Activated CD4-positive, alpha-beta T cell treated with anti-CD3 and anti-CD28 coated beads for 36 hours (primary cell): ENCODE measurements at regions not wholly inside any gene's neighbourhood (a gene's known extent, or its start where the extent isn't known, plus 50 kb on each side); places are given as distances from the start of the nearest gene placed in this dataset.

Source experiments
- ATAC-seq: fragments of 200-7000 bp; cut with Tn5 transposase; one replicate; pipeline ENCODE4 v1.10.0; 2021; ENCODE audit warnings: mild to moderate bottlenecking, moderate library complexity
- CTCF ChIA-PET: fragments of 350-600 bp; sonication (Branson Sonifier 250); formaldehyde crosslinking; loops from one replicate; lab custom pipeline; 2021; ENCODE audit warnings: antibody characterized with exemption; lab: Charles Lee
- POLR2A ChIA-PET: fragments of 350-600 bp; sonication (Branson Sonifier 250); formaldehyde crosslinking; loops from one replicate; lab custom pipeline; 2021; ENCODE audit warnings: antibody characterized with exemption, inconsistent platforms; lab: Charles Lee
- DNase-seq: peaks from one replicate; pipeline ENCODE4 v3.0.0-alpha.2; 2020
- H3K27ac Mint-ChIP-seq: one replicate; pipeline ENCODE4 v1.8.0; 2021; ENCODE audit warnings: mixed read lengths
- H3K27me3 Mint-ChIP-seq: one replicate; pipeline ENCODE4 v1.8.0; 2021; ENCODE audit warnings: mixed read lengths
- H3K36me3 Mint-ChIP-seq: one replicate; pipeline ENCODE4 v1.8.0; 2021; ENCODE audit warnings: low read depth, mixed read lengths
- H3K4me1 Mint-ChIP-seq: one replicate; pipeline ENCODE4 v1.8.0; 2021; ENCODE audit warnings: mixed read lengths
- H3K4me3 Mint-ChIP-seq: one replicate; pipeline ENCODE4 v1.8.0; 2021; ENCODE audit warnings: mild to moderate bottlenecking, moderate library complexity, mixed read lengths
- H3K9me3 Mint-ChIP-seq: one replicate; pipeline ENCODE4 v1.8.0; 2021; ENCODE audit warnings: low read depth, mixed read lengths
- intact Hi-C, 2 experiments: fragments of 100-400 bp; cut with DNase I in 1 of 2; cut with micrococcal nuclease in 1 of 2; formaldehyde crosslinking; loops; one replicate each; pipeline versions ENCODE4 v1.14.2 to v1.15.1; 2022 to 2024; cut with DNase I, micrococcal nuclease

DNA sequence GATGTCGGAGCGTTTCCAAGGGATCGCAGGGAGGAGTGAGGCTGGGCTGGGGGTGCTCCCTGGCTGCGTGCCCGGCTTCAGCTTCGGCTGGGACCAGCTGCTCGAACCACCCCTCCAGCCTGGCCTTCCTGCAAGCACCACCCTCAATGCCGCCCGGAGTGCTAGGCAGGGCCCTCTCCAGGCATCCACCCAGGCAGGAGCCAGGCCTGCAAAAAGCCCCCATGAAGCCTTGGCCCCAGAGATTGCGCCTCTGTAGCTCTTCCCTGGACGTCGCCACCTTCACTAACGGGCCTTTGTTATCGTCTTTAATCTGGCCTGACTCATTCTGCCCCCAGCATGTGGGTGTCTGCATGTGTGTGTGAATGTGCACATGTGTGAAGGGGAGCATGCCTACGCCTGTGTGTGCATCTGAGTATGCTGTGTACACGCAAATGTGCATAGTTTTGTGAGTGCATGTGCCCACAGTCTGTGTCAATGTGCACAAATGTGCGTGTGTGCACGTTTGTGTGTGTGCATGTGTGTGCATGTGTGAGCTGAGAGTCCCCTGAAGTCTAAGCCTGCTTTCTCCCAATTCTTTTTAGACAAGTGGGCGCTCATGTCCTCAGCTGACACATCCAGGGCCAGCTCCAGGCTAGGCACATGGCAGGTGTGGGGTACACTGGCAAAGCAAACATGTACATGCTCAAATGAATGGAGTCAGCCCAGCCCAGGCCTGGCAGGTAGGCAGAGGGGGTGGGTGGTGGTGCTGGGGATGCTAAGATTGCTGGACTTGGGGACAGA lies 195.4 kb upstream of the C14orf180 start:
- intact Hi-C loops = no loop called here
- POLR2A ChIA-PET = no interaction called here
- Mint-ChIP-seq H3K27me3 (no peaks in the 10 kb centered on the region), H3K4me3 (no peak overlapping the region), H3K9me3 (peaks cover 19% of the 10 kb centered on the region), H3K4me1 (peaks cover 11% of the 10 kb centered on the region), H3K36me3 (peaks cover 3% of the 10 kb centered on the region), H3K27ac (no peak overlapping the region)
- ATAC-seq = no peak
- peak; percentile 7 for DNase-seq
- CTCF ChIA-PET = no interaction called here

DNA sequence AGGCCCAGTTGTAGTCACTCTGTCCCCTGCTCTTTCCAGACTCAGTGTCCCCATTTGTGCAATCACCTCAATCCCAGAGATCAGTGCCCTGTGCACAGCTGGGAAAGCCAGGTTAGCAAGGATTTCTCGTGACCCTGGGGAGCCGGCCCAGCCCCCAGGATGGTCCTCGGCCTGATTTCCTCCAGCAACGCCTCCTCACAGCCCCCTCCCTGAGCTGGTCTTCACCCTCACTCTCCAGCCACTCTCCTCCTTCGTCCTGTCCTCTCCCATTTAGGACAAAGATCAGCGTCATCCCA lies 194.8 kb upstream of the C14orf180 start:
- POLR2A ChIA-PET = no interaction called here
- Mint-ChIP-seq H3K27me3 (no peaks in the 10 kb centered on the region), H3K4me3 (no peak overlapping the region), H3K4me1 (peaks cover 14% of the 10 kb centered on the region), H3K27ac (no peak overlapping the region), H3K9me3 (peaks cover 17% of the 10 kb centered on the region), H3K36me3 (peaks cover 3% of the 10 kb centered on the region)
- CTCF ChIA-PET = interaction anchor here (0.7 kb wide), 2 partner anchors 1487 to 1902 kb away, joined by 3 read pairs; no protein-coding TSS in a partner anchor
- DNase-seq = no peak
- intact Hi-C loops = no loop called here
- ATAC-seq = no peak

DNA sequence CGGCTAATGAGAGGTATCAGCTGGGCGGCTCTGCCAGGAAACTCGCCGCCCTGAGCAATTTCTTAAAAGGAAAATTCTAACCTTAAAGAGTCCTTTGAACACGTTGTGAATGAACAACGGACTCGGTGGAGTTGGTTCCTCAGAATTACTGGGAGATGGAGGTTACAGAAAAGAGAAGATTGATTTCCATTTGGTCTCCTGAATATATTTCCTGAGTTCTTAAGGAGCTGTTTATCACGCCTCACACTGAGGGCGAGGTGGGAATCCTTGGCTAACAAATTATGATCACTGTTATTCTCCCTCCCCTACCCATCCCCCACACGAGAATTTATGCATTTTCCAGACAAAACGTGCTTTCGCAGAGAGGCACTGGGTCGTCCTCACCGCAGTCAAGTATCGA lies 194.5 kb upstream of the C14orf180 start:
- ChIA-PET POLR2A (no interaction called here), CTCF (interaction anchor here (0.7 kb wide), 2 partner anchors 1487 to 1902 kb away, joined by 3 read pairs; no protein-coding TSS in a partner anchor)
- H3K27me3 Mint-ChIP-seq = no peaks in the 10 kb centered on the region
- H3K4me1 Mint-ChIP-seq = peaks cover 18% of the 10 kb centered on the region
- intact Hi-C loops = no loop called here
- ATAC-seq (no peak), DNase-seq (no peak)
- peaks cover 16% of the 10 kb centered on the region for H3K9me3 Mint-ChIP-seq
- H3K36me3 Mint-ChIP-seq = peaks cover 3% of the 10 kb centered on the region
- H3K27ac Mint-ChIP-seq = no peak overlapping the region
- H3K4me3 Mint-ChIP-seq = no peak overlapping the region

DNA sequence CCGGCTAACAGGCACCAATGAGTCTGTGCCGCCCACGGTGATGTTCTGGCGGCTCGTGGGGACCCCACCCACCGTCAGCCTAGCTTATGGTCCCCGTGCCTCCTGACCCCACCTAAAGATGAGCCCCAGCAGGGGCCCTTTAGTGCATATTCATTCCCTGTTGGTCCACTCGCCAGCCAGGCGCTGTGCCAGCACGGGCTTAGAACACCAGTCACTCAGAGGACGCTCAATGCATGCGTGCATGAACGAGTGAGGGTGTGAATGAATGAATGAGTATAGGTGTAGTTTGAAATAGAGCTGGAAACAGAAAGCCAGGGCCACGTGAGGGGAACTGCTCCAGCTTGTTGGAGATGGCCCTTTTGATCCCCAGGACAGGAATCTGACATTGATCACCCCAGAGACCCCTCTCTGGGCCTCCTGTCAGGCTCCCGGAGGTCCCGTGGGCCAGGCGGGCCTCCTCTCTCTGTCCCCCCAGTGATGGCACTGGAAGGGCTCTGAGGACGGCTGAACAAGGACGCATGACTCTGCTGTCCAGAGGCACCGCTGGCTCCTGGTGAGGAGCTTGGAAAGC lies 193.9 kb upstream of the C14orf180 start:
- H3K27me3 Mint-ChIP-seq = no peaks in the 10 kb centered on the region
- no peak overlapping the region for H3K27ac Mint-ChIP-seq
- intact Hi-C loops = no loop called here
- no peaks in the 10 kb centered on the region for H3K36me3 Mint-ChIP-seq
- peaks cover 10% of the 10 kb centered on the region for H3K9me3 Mint-ChIP-seq
- ChIA-PET CTCF (interaction anchor here (0.7 kb wide), 2 partner anchors 1486 to 1902 kb away, joined by 3 read pairs; no protein-coding TSS in a partner anchor), POLR2A (interaction anchor here (0.6 kb wide), 1 partner anchor 253 kb away, joined by 3 read pairs; no protein-coding TSS in a partner anchor)
- H3K4me3 Mint-ChIP-seq = no peak overlapping the region
- peaks cover 23% of the 10 kb centered on the region for H3K4me1 Mint-ChIP-seq
- ATAC-seq = no peak
- no peak for DNase-seq

- Mint-ChIP-seq H3K27me3 (no peaks in the 10 kb centered on the region), H3K36me3 (no peaks in the 10 kb centered on the region), H3K4me3 (no peak overlapping the region), H3K9me3 (peaks cover 5% of the 10 kb centered on the region), H3K27ac (no peak overlapping the region), H3K4me1 (peaks cover 26% of the 10 kb centered on the region)
- intact Hi-C loops = no loop called here
- ATAC-seq = no peak
- ChIA-PET POLR2A (interaction anchor here (0.6 kb wide), 1 partner anchor 253 kb away, joined by 3 read pairs; no protein-coding TSS in a partner anchor), CTCF (no interaction called here)
- no peak for DNase-seq
Measured at GRCh38 chr14:104386151-104386841, 193.3 kb upstream of the C14orf180 start.

DNA sequence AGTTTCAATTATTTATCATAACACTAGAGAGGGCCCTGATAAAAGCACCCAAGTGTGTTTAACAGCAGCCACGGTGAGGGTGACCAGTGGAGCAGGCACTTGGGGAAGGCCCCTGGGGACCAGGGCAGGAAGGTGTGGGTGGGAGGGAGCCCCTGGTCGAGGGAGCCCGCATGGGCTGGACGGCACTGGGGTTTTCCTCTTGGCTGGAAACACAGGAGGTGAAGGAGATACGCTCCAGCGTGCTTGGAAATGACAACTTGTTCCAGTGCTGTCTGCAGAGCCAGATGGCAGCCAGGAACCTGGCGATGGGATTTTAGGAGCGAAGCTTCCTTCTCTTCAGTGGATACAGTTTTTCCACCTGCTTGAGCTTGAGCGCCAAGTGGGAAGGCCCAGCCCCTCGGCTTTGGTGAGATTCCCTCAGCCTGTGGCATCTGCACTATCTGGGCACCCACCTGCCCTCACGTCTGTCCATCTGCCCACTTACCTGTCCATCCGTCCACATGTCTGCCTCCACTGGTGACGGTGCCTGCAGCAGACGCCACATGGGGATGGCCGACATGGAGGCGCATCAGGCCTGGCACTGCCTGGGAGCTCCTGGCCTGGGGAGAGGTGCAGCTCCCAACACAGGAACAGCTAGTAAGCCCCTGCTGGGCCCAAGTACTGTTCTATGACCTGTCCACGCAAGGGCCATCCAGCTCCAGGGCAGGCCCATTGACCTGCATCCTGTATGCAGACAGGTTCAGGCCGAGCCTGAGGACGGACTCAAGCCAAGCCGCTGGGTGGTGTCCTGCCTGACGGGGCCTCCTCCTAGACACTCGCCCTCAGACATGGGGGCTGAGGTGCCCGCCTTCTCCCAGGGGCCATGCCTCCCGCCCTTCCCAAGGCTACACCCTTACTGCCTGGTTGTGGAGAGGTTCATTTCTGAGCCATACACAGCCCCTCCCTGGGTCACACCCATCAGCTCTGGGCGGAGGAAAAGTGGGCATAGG lies 192.2 kb upstream of the C14orf180 start:
- H3K9me3 Mint-ChIP-seq = no peaks in the 10 kb centered on the region
- ChIA-PET CTCF (no interaction called here), POLR2A (no interaction called here)
- intact Hi-C loops = no loop called here
- no peak for ATAC-seq
- no peak overlapping the region for H3K27ac Mint-ChIP-seq
- H3K36me3 Mint-ChIP-seq = no peaks in the 10 kb centered on the region
- H3K4me3 Mint-ChIP-seq = no peak overlapping the region
- no peak for DNase-seq
- peaks cover 36% of the 10 kb centered on the region for H3K4me1 Mint-ChIP-seq
- no peaks in the 10 kb centered on the region for H3K27me3 Mint-ChIP-seq

DNA sequence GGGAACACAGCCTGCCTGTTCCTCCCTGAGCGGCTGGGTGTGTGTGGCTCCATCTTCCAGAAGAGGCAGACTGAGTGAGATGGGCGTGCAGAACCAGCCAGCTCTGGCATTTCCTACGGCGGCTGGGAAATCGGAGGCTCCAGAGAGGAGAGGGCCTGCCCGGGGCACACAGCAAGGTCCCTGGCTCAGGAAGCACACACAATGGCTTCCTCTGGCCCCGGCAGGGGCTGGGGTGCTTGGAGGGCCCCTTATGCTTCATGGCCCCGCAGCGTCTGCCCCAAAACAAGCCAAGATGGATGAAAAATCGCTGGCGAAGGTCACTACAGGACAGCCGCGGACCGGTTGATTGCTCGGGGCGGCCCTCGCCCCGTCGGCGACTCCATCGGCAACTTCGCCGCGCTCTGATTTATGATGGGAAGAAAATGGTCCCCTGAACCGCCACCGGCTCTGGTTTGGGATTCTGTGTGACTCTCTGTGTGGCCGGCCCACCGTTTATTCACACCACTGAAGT lies 191.5 kb upstream of the C14orf180 start:
- H3K4me3 Mint-ChIP-seq = no peak overlapping the region
- H3K36me3 Mint-ChIP-seq = no peaks in the 10 kb centered on the region
- POLR2A ChIA-PET = no interaction called here
- ATAC-seq = no peak
- no peak for DNase-seq
- H3K4me1 Mint-ChIP-seq = peaks cover 44% of the 10 kb centered on the region
- H3K27ac Mint-ChIP-seq = no peak overlapping the region
- intact Hi-C loops = no loop called here
- H3K27me3 Mint-ChIP-seq = no peaks in the 10 kb centered on the region
- CTCF ChIA-PET = no interaction called here
- no peaks in the 10 kb centered on the region for H3K9me3 Mint-ChIP-seq

DNA sequence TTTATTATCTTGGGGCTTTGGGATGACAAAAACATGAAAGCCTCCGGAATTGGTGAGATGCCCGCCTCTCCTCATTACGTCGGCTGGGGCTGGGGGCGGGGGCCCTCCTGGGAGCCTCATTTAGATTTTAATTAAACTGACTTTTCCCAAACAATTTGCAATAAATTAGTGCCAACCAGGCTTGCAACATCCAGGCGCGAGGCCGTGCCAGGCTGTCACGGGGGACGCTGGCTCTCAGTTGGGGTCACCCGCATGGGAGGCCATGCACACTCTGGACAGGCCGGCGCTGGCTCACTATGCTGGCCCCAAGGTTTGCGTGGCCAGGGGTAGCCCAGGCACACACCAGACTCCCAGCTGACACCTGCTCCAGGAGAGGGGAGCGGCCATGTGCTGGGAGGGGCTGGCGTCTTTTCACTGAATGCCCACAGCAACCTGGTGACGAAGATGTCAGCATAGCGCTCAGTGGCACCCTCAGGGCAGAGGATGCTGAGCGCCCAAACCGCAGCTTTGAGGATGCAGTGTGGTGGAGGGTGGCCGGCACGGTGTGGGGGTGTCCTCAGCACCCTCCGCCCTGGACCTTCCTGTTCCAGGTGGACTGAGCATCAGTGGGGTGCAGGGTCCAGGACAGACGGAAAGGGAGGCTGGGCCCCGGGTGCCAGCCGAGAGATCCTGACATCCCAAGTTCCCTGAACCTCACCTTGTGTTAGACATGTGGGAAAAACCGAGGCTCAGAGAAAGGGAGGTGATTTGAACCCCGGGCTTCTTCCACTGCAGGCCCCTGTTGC lies 190.8 kb upstream of the C14orf180 start:
- intact Hi-C loops = no loop called here

DNA sequence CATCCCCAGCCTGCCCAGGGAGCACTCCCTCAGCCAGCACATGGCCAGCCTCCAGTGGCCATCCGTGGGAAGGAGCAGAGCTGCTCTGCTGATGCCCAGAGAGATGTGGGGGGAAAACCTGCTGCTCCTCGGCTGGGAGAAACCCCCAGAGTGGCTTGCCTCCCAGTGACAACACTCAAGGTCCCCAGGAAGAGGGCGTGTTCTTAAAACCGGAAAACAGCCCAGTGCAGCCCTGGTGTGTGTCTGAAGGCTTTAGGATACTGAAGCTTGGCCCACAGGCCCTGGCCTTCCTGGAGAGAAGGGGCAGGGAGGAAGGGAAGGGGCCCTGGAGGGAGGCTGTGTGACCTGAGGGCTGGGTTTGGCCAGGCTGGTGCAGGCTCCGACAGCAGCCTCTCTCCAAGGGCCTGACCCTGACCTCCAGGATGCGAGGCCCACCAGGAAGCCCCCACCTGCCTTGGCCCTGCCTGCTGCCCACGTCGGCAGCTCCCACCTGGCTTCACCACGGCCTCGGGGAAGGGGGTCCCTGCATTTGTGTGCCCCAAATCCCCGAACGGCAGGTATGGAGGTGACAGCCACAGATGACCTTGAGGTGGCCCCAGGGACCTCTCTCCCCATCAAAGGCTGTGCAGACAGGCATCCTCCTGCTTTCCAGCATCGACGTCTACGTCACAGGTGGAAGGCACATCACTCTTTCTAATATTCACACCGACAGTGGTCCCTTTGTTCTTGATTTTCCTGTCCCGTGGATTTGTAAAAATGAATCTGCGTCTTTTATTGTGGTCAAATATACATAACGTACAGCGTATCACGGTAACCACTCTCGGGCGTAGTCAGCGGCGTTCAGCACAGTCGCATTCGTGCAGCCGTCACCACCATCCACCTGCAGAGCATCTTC lies 190.0 kb upstream of the C14orf180 start:
- Mint-ChIP-seq H3K4me1 (peaks cover 50% of the 10 kb centered on the region), H3K36me3 (no peaks in the 10 kb centered on the region), H3K4me3 (no peak overlapping the region), H3K27ac (no peak overlapping the region), H3K27me3 (no peaks in the 10 kb centered on the region), H3K9me3 (no peaks in the 10 kb centered on the region)
- intact Hi-C loops = no loop called here
- CTCF ChIA-PET = no interaction called here
- ATAC-seq = peak; percentile 46
- peak; percentile 40 for DNase-seq
- POLR2A ChIA-PET = no interaction called here

More for the DNA sequence above, 190.8 kb upstream of the C14orf180 start:
- no peak overlapping the region for H3K4me3 Mint-ChIP-seq
- no peaks in the 10 kb centered on the region for H3K36me3 Mint-ChIP-seq
- peaks cover 46% of the 10 kb centered on the region for H3K4me1 Mint-ChIP-seq
- no peak overlapping the region for H3K27ac Mint-ChIP-seq
- DNase-seq (no peak), ATAC-seq (no peak)
- no peaks in the 10 kb centered on the region for H3K27me3 Mint-ChIP-seq
- no peaks in the 10 kb centered on the region for H3K9me3 Mint-ChIP-seq
- POLR2A ChIA-PET = no interaction called here
- CTCF ChIA-PET = no interaction called here
